ENCODE measurements at regions not wholly inside any gene's neighbourhood (a gene's known extent, or its start where the extent isn't known, plus 50 kb on each side); places are given as distances from the start of the nearest gene placed in this dataset.

- Histone ChIP-seq H3K4me1 (no peaks in the 10 kb centered on the region), H3K27ac (no peak overlapping the region), H3K27me3 (no peaks in the 10 kb centered on the region), H3K36me3 (no peaks in the 10 kb centered on the region), H3K9me3 (no peaks in the 10 kb centered on the region), H3K4me3 (no peak overlapping the region)
- intact Hi-C loops (cut with DNase I; ENCODE audit: low total_unique reads): no loop called here
- ATAC-seq (no peak), DNase-seq (no peak)
- in situ Hi-C loops (cut with MboI; ENCODE audit: low sequenced_read_pairs in 4 of 4): no loop called here
- TF ChIP-seq POLR2A (IDR thresholded peaks at IDR 0.05): no peak
- no peak for TF ChIP-seq CTCF (IDR thresholded peaks at IDR 0.05 in 4 of 5, conservative IDR thresholded peaks at IDR 0.05 in 1 of 5)
Measured at GRCh38 chr5:54829676-54830535, 155.5 kb downstream of the ESM1 start.

GRCh38 chr5:54829102-54829501 lies 156.3 kb downstream of the ESM1 start:
- Histone ChIP-seq H3K27me3 (no peaks in the 10 kb centered on the region), H3K9me3 (no peaks in the 10 kb centered on the region), H3K4me3 (no peak overlapping the region), H3K36me3 (no peaks in the 10 kb centered on the region), H3K4me1 (no peaks in the 10 kb centered on the region), H3K27ac (no peak overlapping the region)
- DNase-seq: no peak
- intact Hi-C loops (cut with DNase I; ENCODE audit: low total_unique reads): no loop called here
- no peak for ATAC-seq
- in situ Hi-C loops (cut with MboI; ENCODE audit: low sequenced_read_pairs in 4 of 4): no loop called here
- TF ChIP-seq POLR2A (IDR thresholded peaks at IDR 0.05) (no peak), CTCF (IDR thresholded peaks at IDR 0.05 in 4 of 5, conservative IDR thresholded peaks at IDR 0.05 in 1 of 5) (no peak)

GRCh38 chr5:54828151-54828550 lies 157.2 kb downstream of the ESM1 start:
- no peaks in the 10 kb centered on the region for H3K36me3 ChIP-seq
- intact Hi-C loops (cut with DNase I; ENCODE audit: low total_unique reads) (no loop called here), in situ Hi-C loops (cut with MboI; ENCODE audit: low sequenced_read_pairs in 4 of 4) (no loop called here)
- no peak overlapping the region for H3K4me3 ChIP-seq
- TF ChIP-seq CTCF (IDR thresholded peaks at IDR 0.05 in 4 of 5, conservative IDR thresholded peaks at IDR 0.05 in 1 of 5) (no peak), POLR2A (IDR thresholded peaks at IDR 0.05) (no peak)
- no peak for ATAC-seq
- H3K4me1 ChIP-seq: no peaks in the 10 kb centered on the region
- H3K27me3 ChIP-seq: no peaks in the 10 kb centered on the region
- H3K9me3 ChIP-seq: no peaks in the 10 kb centered on the region
- DNase-seq: no peak
- H3K27ac ChIP-seq: no peak overlapping the region

- no peak for ATAC-seq
- Histone ChIP-seq H3K4me1 (no peaks in the 10 kb centered on the region), H3K4me3 (no peak overlapping the region), H3K27ac (no peak overlapping the region), H3K36me3 (no peaks in the 10 kb centered on the region), H3K9me3 (no peaks in the 10 kb centered on the region), H3K27me3 (no peaks in the 10 kb centered on the region)
- intact Hi-C loops (cut with DNase I; ENCODE audit: low total_unique reads): no loop called here
- in situ Hi-C loops (cut with MboI; ENCODE audit: low sequenced_read_pairs in 4 of 4): no loop called here
- DNase-seq: no peak
- TF ChIP-seq POLR2A (IDR thresholded peaks at IDR 0.05) (no peak), CTCF (IDR thresholded peaks at IDR 0.05 in 4 of 5, conservative IDR thresholded peaks at IDR 0.05 in 1 of 5) (no peak)
Measured at GRCh38 chr5:54825005-54825404, 160.4 kb downstream of the ESM1 start.
